ENCODE measurements at regions not wholly inside any gene's neighbourhood (a gene's known extent, or its start where the extent isn't known, plus 50 kb on each side); places are given as distances from the start of the nearest gene placed in this dataset.

DNA sequence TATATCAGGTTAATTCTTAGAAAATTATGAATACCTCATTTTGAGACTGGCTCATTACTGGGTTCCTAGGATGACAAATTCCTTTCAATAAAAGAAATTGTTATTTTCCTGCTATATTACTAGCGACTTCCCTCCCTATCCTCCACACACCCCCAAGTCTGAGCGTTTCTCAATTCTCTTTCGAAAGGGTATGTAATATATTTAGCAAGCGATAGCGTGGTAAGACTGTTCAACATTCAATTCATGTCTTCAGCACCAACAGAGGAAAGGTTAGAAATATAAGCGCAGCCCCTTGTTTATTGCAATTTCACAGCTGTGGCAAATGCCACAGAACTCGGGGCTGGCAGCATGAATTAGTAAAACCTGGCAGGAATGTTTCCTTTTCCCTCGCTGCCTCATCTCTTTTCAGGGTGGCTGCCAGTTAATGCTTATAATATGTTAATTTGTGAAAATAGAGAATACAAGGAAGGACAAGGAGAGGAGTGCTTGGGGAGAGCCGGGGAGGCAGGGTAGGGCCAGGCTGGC, 152.7 kb upstream of the TBCA start:
- TF ChIP-seq, protein P1, sequence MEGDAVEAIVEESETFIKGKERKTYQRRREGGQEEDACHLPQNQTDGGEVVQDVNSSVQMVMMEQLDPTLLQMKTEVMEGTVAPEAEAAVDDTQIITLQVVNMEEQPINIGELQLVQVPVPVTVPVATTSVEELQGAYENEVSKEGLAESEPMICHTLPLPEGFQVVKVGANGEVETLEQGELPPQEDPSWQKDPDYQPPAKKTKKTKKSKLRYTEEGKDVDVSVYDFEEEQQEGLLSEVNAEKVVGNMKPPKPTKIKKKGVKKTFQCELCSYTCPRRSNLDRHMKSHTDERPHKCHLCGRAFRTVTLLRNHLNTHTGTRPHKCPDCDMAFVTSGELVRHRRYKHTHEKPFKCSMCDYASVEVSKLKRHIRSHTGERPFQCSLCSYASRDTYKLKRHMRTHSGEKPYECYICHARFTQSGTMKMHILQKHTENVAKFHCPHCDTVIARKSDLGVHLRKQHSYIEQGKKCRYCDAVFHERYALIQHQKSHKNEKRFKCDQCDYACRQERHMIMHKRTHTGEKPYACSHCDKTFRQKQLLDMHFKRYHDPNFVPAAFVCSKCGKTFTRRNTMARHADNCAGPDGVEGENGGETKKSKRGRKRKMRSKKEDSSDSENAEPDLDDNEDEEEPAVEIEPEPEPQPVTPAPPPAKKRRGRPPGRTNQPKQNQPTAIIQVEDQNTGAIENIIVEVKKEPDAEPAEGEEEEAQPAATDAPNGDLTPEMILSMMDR (IDR thresholded peaks at IDR 0.05) = no peak
- no peak for TF ChIP-seq POLR2A (IDR thresholded peaks at IDR 0.05)

Data from adrenal gland (tissue), 5 donors.